ENCODE measurements at regions not wholly inside any gene's neighbourhood (a gene's known extent, or its start where the extent isn't known, plus 50 kb on each side); places are given as distances from the start of the nearest gene placed in this dataset.

- TF ChIP-seq CTCF (conservative IDR thresholded peaks at IDR 0.05; ENCODE audit: low read depth in 2 of 2) (no peak), EZH2phosphoT487 (IDR thresholded peaks at IDR 0.05; ENCODE audit: unreplicated experiment) (no peak), ETS1 (IDR thresholded peaks at IDR 0.05) (no peak), EZH2 (IDR thresholded peaks at IDR 0.05; ENCODE audit: low read depth, unreplicated experiment) (no peak), JUNB (IDR thresholded peaks at IDR 0.05; ENCODE audit: unreplicated experiment) (no peak), REST (IDR thresholded peaks at IDR 0.05; ENCODE audit: unreplicated experiment) (no peak), CREB1 (CRISPR knock-in tag; IDR thresholded peaks at IDR 0.05; ENCODE audit: low read depth) (no peak)
These were observed 450.7 kb downstream of the FOXO1 start for GRCh38 chr13:40215747-40216146.

Measured in GM23338 (cell line).